HepG2 (cell line): ENCODE measurements at regions not wholly inside any gene's neighbourhood (a gene's known extent, or its start where the extent isn't known, plus 50 kb on each side); places are given as distances from the start of the nearest gene placed in this dataset.

ENCODE experiments used
- CEBPZ ChIP-seq: IDR thresholded peaks from 2 replicates; pipeline ENCODE4 v1.6.1; 2012; ENCODE audit warnings: low read length, improper control_type of control experiment
- DRAP1 ChIP-seq: IDR thresholded peaks from 2 replicates; pipeline ENCODE4 v1.6.1; 2016; ENCODE audit warnings: missing genetic modification reagents, missing compliant biosample characterization
- GABPA ChIP-seq, 2 experiments: IDR thresholded peaks; 2 replicates each; pipeline ENCODE4 v1.6.1; 2011 to 2016; ENCODE audit warnings: low read depth in 2 of 2, low read length in 1 of 2, missing biosample characterization in 1 of 2, missing genetic modification characterization in 1 of 2
- NAIF1 ChIP-seq: sonication (generic); formaldehyde crosslinking; IDR thresholded peaks from 2 replicates; pipeline ENCODE4 v1.5.0; 2020; ENCODE audit warnings: mild to moderate bottlenecking, missing genetic modification reagents, borderline replicate concordance
- POLR2G ChIP-seq: fragments of 200-400 bp; formaldehyde crosslinking; IDR thresholded peaks from 2 replicates; pipeline ENCODE4 v1.6.1; 2018; ENCODE audit warnings: mild to moderate bottlenecking, low read depth, low read length, moderate library complexity
- PRDM15 ChIP-seq: sonication (generic); formaldehyde crosslinking; IDR thresholded peaks from 2 replicates; pipeline ENCODE4 v1.4.0; 2020; ENCODE audit warnings: missing genetic modification reagents
- ZBTB38 ChIP-seq: sonication (generic); formaldehyde crosslinking; IDR thresholded peaks from 2 replicates; pipeline ENCODE4 v1.5.1; 2020; ENCODE audit warnings: mild to moderate bottlenecking, missing genetic modification reagents
- ZSCAN21 ChIP-seq: sonication (generic); formaldehyde crosslinking; IDR thresholded peaks from 2 replicates; pipeline ENCODE4 v1.8.0; 2022; ENCODE audit warnings: mild to moderate bottlenecking, missing genetic modification reagents, moderate library complexity, borderline replicate concordance
- TF ChIP-seq, protein P1 (sequence below): sonication (generic); formaldehyde crosslinking; IDR thresholded peaks from 2 replicates; pipeline ENCODE4 v1.4.0; 2020; ENCODE audit warnings: missing genetic modification reagents, borderline replicate concordance
- TF ChIP-seq, protein P2 (sequence below): sonication (generic); formaldehyde crosslinking; IDR thresholded peaks from 2 replicates; pipeline ENCODE4 v1.5.1; 2020; ENCODE audit warnings: mild to moderate bottlenecking, moderate library complexity, missing genetic modification reagents

GRCh38 chr12:124422570-124423523, 128.0 kb downstream of the RFLNA start (continued):
- TF ChIP-seq, protein P1, sequence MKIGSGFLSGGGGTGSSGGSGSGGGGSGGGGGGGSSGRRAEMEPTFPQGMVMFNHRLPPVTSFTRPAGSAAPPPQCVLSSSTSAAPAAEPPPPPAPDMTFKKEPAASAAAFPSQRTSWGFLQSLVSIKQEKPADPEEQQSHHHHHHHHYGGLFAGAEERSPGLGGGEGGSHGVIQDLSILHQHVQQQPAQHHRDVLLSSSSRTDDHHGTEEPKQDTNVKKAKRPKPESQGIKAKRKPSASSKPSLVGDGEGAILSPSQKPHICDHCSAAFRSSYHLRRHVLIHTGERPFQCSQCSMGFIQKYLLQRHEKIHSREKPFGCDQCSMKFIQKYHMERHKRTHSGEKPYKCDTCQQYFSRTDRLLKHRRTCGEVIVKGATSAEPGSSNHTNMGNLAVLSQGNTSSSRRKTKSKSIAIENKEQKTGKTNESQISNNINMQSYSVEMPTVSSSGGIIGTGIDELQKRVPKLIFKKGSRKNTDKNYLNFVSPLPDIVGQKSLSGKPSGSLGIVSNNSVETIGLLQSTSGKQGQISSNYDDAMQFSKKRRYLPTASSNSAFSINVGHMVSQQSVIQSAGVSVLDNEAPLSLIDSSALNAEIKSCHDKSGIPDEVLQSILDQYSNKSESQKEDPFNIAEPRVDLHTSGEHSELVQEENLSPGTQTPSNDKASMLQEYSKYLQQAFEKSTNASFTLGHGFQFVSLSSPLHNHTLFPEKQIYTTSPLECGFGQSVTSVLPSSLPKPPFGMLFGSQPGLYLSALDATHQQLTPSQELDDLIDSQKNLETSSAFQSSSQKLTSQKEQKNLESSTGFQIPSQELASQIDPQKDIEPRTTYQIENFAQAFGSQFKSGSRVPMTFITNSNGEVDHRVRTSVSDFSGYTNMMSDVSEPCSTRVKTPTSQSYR, result peak; percentile 51; the same call in 1 of the 2 replicates
- TF ChIP-seq POLR2G (peak; percentile 37), GABPA (IDR thresholded peaks at IDR 0.05; ENCODE audit: low read depth, low read length) (no peak), GABPA (CRISPR knock-in tag; IDR thresholded peaks at IDR 0.05; ENCODE audit: low read depth) (no peak), ZBTB38 (CRISPR knock-in tag) (0 out of 2 replicates have a peak, but pooled peaks have one; percentile 35), PRDM15 (CRISPR knock-in tag) (no peak), ZSCAN21 (CRISPR knock-in tag) (0 out of 2 replicates have a peak, but pooled peaks have one; percentile 55), NAIF1 (CRISPR knock-in tag) (no peak), DRAP1 (CRISPR knock-in tag) (no peak), CEBPZ (no peak)
- TF ChIP-seq, protein P2, sequence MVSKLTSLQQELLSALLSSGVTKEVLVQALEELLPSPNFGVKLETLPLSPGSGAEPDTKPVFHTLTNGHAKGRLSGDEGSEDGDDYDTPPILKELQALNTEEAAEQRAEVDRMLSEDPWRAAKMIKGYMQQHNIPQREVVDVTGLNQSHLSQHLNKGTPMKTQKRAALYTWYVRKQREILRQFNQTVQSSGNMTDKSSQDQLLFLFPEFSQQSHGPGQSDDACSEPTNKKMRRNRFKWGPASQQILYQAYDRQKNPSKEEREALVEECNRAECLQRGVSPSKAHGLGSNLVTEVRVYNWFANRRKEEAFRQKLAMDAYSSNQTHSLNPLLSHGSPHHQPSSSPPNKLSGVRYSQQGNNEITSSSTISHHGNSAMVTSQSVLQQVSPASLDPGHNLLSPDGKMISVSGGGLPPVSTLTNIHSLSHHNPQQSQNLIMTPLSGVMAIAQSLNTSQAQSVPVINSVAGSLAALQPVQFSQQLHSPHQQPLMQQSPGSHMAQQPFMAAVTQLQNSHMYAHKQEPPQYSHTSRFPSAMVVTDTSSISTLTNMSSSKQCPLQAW (CRISPR knock-in tag), result 0 out of 2 replicates have a peak, but pooled peaks have one; percentile 47
